GM18517 (cell line): ENCODE measurements at regions not wholly inside any gene's neighbourhood (a gene's known extent, or its start where the extent isn't known, plus 50 kb on each side); places are given as distances from the start of the nearest gene placed in this dataset.
"Not testable (repeated sequence)": the region's sequence is repeated elsewhere in the genome, so short reads cannot be mapped to it uniquely, and the experiment has no call there.

Experiments
- ATAC-seq: cut with Tn5 transposase; IDR thresholded peaks from one replicate; pipeline ENCODE4 v1.9.1; 2021; ENCODE audit warnings: mild to moderate bottlenecking, moderate library complexity; ENCODE audit not compliant: unreplicated experiment

DNA sequence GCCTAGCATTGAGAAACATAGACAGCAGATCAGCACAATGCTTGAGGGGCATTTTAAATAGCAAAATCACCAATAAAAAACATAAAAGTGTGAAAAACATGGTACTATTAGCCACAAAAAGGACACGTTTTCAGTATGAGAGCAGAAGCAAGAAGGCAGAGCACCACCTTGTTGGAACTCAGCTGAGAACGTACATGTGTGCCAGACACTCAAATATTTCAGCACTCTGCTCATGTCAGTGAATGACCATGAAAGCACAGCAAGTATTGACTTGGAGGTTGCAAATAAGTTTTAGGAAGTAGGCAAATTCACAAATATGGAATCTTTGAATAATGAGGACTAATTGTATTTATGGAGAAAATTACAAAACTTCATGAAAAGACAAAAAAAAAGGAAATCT is 193.4 kb upstream of the PKN2 start:
- no peak for ATAC-seq

DNA sequence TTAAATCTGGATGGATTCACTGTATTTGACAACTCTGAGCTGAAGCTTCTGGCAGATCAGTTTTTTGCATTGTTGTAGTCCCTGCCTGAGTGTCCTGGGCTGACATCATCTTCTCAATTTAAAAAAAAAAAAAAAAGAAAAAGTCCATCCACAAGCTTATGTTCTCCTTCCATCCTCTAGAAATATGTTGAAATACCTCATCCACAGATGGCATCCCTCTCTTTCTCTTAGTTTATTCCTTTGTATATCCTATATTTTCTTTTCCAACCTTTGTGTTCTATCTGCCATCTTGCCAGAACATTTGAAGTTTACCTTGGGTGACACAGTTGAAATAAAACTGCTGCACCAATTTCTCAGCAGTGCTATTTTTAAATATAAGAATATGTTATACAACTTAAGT is 184.4 kb upstream of the PKN2 start:
- no peak for ATAC-seq

DNA sequence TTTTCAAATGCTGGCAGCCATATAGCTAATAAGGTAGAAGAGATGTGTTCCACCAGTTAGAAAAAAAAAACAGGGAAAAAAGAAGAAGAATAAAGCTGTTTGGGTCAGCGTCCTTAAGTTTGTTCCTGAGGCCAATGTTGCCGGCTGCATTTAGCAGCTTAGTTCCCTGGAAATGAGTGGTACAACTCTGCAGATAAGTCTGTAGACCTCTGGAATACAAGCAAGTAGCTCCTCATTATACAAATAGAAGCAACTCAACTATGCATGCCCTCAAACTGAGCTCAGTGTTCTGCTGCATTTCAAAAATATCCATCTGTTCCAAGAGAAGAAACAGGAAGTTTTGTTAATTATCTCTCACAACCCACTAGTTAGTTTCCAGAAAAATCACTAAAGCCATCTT is 181.2 kb upstream of the PKN2 start:
- ATAC-seq = no peak

DNA sequence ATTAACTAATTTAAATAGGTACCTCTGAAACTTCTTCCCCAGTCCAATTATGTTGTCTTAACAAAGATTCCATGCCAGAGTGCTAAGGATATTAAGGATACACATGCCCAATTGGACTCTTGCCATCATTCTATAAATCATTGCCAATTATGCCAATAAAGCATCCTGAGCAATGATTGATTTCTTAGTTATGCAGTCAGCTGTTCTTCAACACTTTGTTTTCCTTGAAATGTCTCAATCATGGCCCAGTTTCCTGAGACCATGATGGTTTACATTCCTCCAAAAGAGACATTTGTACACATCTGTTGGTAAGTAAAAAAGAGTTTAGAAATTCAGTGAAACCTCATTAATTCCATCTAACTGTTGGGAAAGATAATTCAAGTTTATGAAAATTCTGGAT is 180.4 kb upstream of the PKN2 start:
- ATAC-seq = no peak

DNA sequence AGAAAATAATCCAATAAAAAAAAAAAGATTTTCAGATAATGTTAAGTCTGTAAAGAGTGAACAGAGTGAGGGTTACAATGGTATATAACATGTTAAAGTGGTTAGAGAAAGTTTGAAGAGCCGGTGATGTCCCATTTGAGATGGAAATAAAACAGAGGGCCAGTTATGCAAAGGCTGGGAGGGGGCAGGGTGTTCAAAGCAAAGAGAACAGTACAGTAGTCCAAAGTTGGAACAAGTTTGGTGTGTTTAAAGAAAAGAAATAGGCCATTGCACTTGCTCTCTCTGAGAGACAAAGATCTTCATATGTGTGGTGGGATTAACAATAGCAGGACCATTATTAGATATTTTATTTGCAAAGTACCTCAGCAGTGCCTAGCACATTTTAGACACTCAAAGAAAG is 179.5 kb upstream of the PKN2 start:
- no peak for ATAC-seq

DNA sequence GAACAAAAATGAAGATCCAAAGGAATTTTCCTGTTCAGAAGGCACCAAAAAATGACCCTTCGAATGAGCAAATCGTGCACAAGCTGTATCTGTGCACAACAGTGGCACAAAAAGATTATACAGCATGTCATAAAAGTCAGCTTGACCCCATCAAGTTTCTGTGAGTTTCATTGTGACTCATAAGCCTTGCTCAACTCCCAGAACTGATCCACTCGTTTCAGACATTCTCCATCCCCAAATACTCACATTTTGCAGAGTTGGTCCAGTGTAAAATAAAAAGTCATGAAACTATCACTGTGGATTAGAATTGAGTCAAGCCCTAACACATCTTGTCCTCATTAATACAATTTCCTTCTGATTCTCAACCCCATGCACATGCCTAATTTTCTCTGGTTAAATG is 174.7 kb upstream of the PKN2 start:
- no peak for ATAC-seq

DNA sequence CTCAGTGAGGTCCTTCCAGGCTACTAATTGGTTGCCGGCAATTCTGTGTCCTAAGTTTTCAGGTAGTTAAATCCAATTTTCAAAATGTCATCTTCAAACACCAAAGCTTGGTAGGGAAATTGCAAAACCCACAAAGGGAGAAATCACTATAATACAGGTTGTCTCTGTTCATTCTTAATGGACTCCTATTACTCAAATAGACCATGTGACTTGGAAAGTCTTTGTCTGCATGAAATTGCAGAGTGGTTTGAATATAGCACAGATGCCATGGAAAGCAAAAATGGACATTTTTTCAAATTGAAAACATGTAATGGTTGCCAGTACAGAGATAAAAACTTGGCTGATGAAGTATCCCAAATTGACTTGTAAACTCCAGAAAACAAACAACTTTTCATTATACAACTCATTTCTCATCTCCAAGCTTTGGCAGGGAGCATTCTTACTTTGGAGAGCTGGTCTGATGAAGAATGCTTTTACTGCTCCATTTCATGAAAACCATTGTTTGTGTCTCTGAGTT is 169.5 kb upstream of the PKN2 start:
- ATAC-seq = no peak

DNA sequence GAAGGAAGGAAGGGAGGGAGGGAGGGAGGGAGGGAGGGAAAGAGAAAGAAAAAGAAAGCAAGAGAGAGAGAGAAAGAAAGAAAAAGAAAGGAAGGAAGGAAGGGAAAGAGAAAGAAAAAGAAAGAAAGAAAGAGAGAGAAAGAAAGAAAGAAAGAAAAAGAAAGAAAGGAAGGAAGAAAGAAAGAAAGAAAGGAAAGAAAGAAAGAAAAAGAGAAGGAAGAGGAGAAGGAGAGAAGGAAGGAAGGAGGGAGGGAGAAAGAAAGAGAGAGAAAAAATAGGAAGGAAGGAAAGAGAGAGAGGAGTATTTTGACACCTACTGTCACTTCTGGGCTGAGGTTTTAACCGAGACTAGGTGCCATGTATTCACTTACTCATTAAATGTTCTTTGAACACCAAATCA is 166.6 kb upstream of the PKN2 start:
- ATAC-seq = not testable (repeated sequence)

DNA sequence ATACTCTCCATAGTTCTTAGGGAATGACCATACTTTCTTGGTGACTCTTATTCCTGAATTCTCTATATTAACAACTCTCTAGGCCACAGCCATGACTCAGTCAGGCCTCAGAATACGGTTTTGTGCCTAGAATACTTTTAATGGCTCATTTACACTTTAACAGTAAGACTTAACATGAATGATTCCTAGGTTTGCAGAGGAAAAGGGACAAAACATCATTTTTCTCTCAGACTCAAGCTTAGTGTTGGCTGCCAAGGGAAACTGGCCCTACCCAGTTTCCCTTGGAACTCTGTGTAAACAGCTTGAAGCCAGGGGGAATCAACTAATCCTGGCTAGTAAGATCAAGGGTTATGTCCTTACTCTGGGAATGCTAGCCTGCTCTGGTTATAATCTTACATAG is 164.9 kb upstream of the PKN2 start:
- ATAC-seq = no peak

DNA sequence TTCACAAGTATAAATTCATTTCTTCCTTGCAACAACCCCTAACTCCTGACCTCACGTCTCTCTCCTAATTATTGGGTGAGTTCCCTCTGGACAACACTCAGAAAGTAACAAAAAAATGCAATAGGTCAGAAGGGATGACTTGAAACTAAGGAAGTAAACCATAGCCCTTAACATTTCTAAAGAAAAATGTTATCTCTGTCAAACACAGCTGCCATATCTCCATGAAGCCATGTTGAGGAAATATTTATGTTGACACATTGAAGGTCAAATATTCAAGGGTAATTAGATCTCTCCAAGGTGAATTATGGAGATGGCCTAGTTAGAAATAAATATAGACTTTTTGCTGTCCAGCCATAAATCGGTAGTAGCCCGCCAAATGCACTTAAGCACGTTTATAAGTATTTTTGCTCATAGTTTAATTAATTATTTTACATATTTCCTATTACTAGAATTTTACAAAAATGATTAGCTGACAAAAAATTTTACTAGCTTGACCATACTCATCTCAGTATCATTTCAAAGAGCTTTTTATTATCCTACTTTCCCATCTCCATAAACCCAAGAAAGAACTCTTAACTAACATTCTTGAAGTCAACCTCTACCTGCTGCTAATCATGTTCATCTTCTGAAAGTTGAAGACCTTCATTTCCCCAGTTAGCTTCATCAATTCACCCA is 160.1 kb upstream of the PKN2 start:
- ATAC-seq = no peak

DNA sequence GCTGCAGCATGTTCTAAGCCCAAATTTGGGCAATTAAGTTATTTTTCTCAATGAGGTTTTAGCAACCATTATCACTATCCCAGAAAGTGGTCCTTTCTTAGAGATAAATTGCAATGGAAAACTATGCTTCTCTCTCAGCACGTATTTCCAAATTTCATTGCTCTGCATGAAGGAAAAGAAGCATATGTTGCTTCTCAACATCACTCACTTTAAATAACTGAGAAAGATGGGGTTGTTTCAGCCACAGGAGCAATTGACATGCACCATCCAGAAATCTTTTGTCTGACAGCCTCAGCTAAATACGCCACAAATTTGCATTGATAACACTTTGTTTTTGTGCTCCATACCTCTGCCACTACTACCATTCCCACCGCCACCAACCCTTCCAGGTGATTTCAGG is 157.6 kb upstream of the PKN2 start:
- no peak for ATAC-seq

DNA sequence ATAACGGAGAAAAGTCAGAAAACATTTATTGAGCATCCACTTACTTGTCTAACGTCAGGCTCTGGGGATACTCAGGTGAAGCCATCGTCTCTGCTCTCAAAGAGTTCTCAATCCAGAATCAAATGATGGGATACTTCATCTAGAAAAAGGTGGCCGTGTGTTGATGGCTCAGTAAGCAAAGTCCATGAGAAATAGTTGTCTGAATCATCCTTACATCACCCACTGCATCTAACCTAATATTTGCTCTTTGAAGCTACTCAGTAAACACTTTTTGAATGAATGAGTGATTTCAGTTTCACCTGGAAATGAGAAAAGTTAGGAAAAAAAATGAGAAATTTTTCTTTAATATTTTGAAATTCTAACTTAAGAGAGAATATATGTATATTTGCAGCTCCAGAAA is 155.3 kb upstream of the PKN2 start:
- ATAC-seq = no peak

DNA sequence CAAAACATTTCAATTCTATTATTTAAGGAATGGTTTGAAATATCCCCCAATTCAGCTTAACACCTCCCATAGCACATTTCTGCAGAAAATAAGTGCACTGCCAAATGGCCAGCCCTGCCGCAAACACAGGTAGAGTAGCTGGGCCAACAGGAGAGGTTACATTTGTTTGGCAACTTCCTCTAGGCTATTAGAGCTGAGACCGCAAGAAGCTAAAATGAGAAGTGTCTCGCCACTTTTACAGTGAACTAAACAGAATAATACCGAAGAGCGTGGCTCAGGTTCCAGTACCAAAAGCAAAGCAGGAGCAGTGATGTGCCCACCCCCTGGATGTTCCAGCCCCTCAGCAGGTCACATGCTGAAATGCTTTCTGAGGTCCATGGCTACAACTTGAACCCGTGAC is 154.5 kb upstream of the PKN2 start:
- no peak for ATAC-seq

DNA sequence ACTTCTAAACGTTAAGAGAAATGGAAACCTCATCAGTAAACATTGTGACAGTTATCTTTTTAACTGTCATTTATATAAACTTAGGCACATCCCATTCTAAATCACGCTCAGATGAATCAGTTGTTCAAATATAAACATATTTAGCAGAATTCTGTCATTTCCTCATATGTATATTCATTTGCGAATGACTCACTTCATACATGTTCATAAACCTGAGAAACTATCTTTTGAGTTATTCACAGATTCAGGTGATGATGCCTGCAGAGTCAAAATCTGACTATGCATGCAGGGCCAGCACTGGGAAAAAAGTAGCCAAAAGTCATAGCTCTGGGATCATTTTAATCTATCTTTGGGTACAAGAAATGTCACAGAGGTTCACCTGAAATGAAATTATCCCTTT is 153.8 kb upstream of the PKN2 start:
- no peak for ATAC-seq

DNA sequence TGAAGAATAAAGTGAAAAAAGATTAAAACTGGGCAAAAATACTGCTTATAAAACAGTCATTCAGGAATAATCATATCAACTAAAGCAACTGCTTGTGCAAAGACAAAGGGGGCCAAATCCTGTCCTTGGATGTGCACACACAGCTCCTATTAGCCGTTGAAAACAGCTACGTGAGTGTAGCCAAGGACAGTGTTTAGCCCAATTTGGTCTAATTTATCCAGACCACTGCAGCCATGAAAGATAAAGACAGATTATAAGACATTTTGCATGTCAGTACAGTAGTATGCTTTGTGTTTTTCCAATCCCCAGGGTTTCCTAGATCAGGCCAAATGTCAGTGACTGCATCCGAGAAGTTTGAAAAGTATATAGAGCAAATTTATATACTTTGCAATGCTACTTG is 146.3 kb upstream of the PKN2 start:
- ATAC-seq = no peak

DNA sequence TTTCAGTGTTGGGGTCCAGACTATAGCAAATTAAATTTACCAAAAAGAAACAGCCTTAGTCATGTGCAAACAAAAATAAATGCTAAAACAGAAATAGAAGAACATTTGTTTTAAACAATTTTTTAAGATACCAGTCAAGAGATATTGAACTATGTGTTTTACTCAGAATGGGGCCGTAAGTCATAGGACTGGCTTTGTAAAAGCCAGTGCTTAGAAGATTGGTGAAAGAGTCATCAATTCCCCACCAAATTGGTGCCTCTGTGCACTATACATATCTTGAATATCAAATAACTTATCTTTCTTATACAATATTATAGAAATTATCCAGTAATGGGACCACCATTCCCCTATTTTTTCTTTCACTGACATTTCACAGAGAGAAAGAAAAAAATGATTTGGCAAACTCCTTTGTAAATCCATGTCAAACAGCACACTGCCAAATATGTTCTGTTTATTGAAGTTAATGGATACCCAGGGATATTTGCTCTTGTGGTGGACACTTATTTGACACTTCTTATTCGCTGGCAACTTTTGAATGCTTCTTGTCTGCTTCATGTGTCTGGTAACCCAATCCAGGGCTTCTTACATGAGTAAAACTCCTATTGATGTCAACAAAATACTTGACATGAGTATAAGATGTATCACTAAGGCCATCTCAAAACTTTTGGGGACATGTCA is 145.7 kb upstream of the PKN2 start:
- no peak for ATAC-seq

DNA sequence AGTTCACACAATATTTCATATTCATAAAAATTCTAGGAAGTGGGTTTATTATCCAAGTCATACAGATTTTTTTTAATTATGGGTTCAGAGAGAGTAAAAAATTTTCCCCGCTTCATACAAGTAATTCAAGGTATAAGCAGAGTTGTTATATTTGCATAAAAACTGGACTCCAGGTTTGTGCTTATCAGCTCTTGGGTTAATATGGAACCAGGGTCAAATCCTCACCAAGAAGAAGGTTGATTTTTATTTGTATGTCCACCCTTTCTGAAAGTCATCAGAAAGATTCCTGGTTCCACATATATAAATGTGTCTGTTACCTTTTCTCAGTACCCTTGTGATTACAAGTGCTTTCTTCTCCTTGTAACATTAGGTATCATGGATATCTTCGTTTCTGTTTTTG is 143.8 kb upstream of the PKN2 start:
- ATAC-seq = no peak

DNA sequence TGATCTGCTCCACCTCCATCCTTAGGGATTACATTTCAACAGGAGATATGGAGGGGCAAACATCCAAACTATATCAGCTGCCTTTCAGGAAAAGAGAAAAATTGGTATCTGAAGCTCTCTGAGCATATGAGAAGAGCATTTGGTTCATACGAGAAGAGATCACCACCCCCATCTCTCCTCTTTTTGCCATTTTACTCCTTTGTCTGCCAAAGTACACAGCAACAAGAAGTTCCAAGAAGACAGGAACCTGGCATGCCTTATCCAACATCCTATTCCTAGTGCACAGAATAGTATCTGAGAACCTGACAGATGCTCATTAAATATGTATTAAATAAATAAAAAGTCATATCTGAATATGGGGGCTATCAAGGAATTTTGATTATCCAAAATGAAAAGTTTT is 142.5 kb upstream of the PKN2 start:
- no peak for ATAC-seq

DNA sequence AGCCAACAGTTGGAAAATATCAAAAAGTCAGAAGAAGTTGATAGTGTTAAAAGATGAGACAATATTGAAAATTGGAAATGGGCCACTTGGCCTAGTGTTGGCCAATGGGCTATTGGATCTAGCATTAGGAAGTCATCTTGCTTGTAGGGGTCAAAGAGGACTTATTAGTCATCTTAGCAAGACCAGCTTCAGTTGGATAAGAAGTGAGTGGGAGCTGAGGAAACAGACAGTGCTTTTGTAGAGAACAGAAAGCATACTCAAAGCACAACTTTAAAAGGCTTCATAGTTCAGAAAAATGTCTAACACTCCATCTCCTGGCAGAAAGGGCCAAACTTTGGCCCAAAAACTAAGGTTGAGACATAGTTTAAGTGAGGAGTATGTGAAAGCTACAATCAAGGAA is 139.9 kb upstream of the PKN2 start:
- no peak for ATAC-seq

DNA sequence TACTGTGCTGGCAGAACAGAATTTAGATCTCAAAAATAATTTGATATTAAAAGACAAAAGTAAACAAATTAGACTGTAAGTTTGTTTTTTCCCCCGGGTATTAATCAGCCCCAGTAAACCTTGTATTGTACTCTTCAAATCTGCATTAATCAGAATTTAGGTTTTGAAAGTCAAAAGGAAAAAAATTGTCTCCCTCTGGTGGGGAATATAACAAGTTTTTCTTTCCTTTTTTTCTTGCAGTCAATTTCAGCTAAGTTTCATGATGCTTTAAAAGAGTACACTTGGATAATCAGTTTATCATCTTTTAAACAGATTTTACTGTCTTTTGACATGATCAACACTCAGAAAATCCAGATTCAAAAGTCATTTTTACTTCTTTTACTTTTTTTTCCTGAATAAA is 134.5 kb upstream of the PKN2 start:
- no peak for ATAC-seq

DNA sequence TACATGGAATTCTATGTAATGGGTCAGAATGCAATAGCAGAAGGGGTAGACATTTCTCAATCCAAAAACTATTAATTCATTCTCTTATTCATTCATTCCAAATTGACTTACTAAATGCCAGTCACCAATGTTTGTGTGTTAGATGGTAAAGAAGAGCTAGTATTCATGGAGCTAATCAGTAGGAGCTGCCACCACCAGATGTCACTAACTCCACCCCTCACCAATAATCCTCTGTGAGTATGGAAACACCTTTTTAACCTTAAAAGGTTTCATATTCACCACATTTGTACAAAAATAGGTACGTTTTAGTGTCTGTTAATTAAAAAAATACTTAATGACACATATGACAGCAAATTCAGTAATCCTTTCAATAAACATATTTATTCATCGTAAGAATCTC is 131.8 kb upstream of the PKN2 start:
- no peak for ATAC-seq

DNA sequence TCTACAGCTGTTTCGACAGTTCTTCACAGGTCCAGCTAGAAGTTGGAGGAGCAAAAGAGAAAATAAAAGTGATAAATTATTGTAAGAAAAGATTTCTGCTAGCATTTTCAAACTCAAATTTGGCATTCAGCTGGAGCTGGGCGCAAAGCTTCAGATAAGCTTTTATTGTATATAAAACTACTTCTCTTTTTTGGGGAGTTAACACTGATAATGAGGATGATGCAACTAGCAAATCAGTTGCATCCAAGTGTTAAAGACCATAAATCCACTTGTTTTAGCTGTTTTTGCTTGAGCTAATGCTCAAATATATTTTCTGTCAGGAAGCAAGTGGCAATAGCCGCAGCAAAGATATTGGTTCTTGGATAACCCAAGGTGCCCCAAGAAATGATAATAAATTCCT is 127.1 kb upstream of the PKN2 start:
- no peak for ATAC-seq

DNA sequence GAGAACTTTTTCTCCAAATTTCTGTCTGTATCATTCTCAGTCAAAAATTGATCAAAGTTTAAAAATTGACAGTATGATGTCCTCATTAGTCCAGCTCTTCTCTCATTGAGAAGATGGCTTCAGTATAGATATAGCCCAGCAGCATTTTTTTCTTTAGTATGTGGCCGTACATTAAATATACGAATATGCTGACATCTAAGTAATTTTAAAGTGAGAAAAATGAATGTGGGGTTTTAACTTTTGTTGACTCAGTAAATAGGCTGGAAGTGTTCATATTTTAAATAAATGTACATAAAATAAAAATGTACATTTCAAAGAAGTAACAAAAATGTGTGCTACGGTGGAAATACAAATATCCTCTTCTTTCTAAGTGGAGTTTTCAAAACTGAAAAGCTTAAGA is 123.5 kb upstream of the PKN2 start:
- ATAC-seq = no peak
